Body of pancreas (tissue), 4 donors: ENCODE measurements at regions not wholly inside any gene's neighbourhood (a gene's known extent, or its start where the extent isn't known, plus 50 kb on each side); places are given as distances from the start of the nearest gene placed in this dataset.
"Not testable (repeated sequence)": the region's sequence is repeated elsewhere in the genome, so short reads cannot be mapped to it uniquely, and the experiment has no call there.

Experiments used
- ATAC-seq: fragments of 150-250 bp; one replicate; pipeline ENCODE4 v1.9.1; 2016
- DNase-seq, 4 donors: peaks; one replicate each; pipeline ENCODE4 v3.0.0-alpha.2; 2019
- H3K27ac ChIP-seq, 4 donors: fragments of 200-600 bp; sonication (generic); 1 replicate in 3 of 4; 2 replicates in 1 of 4; pipeline versions ENCODE4 v1.5.1 to v1.6.1; 2016 to 2019; ENCODE audit warnings: mild to moderate bottlenecking in 1 of 4, mixed read lengths in 1 of 4, moderate library complexity in 1 of 4
- H3K27me3 ChIP-seq, 2 donors: fragments of 200-600 bp; sonication (generic); one replicate each; pipeline ENCODE4 v1.6.0; 2016; ENCODE audit warnings: mild to moderate bottlenecking in 1 of 2
- H3K36me3 ChIP-seq, 2 donors: fragments of 200-600 bp; sonication (generic); replicated peaks in 1 of 2; 2 replicates each; pipeline ENCODE4 v1.5.1; 2016; ENCODE audit warnings: low read depth in 2 of 2; ENCODE audit not compliant: insufficient read depth in 1 of 2
- H3K4me1 ChIP-seq: fragments of 200-600 bp; sonication (generic); one replicate; pipeline ENCODE4 v1.6.0; 2016
- H3K4me3 ChIP-seq, 2 donors: fragments of 200-600 bp; sonication (generic); 1 replicate in 1 of 2; 2 replicates in 1 of 2; pipeline ENCODE4 v1.5.1; 2016 to 2019
- H3K9me3 ChIP-seq, 3 donors: fragments of 200-600 bp; sonication (generic); 1 replicate in 2 of 3; 2 replicates in 1 of 3; pipeline ENCODE4 v1.5.1; 2016
- CTCF ChIP-seq, 7 experiments: fragments of 450-650 bp in 4 of 7; fragments of 200-600 bp in 3 of 7; sonication (generic) in 3 of 7; IDR thresholded peaks; one replicate each; pipeline ENCODE4 v1.5.1; 2016 to 2019; ENCODE audit warnings: antibody characterized with exemption in 7 of 7
- POLR2A ChIP-seq, 3 donors: fragments of 450-650 bp; IDR thresholded peaks; one replicate each; pipeline ENCODE4 v1.6.1; 2016; ENCODE audit warnings: antibody characterized with exemption in 3 of 3, mild to moderate bottlenecking in 2 of 3
- WGBS, 2 donors: methylation state at CpG; one replicate each; pipeline ENCODE4 v1.1.5; 2017; 5-methylcytosine and 5-hydroxymethylcytosine counted together
- intact Hi-C: fragments of 100-400 bp; cut with DNase I; formaldehyde crosslinking; loops from one replicate; pipeline ENCODE4 v1.15.1; 2023

DNA sequence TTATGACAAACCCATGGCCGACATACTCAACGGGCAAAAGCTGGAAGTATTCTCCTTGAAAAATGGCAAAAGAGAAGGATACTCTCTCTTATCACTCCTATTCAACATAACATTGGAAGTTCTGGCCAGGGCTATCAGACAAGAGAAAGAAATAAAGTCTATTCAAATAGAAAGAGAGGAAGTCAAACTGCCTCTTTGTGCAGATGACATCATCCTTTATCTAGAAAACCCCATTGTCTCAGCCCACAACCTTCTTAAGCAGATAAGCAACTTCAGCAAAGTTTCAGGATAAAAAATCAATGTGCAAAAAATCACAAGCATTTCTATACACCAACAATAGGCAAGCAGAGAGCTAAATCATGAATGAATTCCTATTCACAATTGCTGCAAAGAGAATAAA is 1799.9 kb upstream of the ACO1 start:
- H3K27me3 ChIP-seq, result no peaks in the 10 kb centered on the region
- H3K9me3 ChIP-seq, result no peaks in the 10 kb centered on the region
- no peak overlapping the region for H3K27ac ChIP-seq
- no peaks in the 10 kb centered on the region for H3K36me3 ChIP-seq
- intact Hi-C loops, result no loop called here
- H3K4me3 ChIP-seq, result no peak overlapping the region
- 9 to 33% methylated on average over 2 of the region's 2 CpGs for WGBS, 2 donors
- no peaks in the 10 kb centered on the region for H3K4me1 ChIP-seq
- DNase-seq (no peak), ATAC-seq (no peak)
- TF ChIP-seq CTCF (IDR thresholded peaks at IDR 0.05), result no peak
- no peak for TF ChIP-seq POLR2A (IDR thresholded peaks at IDR 0.05)

DNA sequence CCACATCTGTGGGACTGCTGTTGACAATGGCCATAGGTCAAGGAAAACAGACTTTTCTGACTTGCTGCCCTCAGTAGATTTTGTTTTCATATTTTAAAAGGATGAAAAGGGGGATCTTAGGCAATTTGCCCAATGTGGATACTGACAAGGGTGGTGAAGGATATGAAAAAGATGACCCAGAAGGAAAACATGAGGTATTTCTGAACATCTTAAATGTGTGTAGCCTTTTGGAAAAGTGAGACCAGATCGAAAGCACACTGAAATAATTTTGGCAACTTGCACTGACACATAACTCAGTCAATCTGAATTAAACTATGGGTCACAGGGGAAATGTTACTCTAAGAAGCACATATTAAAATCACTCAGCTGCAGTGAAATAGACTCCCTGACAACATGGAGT is 1793.0 kb upstream of the ACO1 start:
- no peaks in the 10 kb centered on the region for H3K4me1 ChIP-seq
- TF ChIP-seq POLR2A (IDR thresholded peaks at IDR 0.05) (no peak), CTCF (IDR thresholded peaks at IDR 0.05) (no peak)
- 46 to 57% methylated on average over 1 of the region's 1 CpG for WGBS, 2 donors
- DNase-seq, result no peak
- intact Hi-C loops, result no loop called here
- no peak for ATAC-seq
- no peaks in the 10 kb centered on the region for H3K9me3 ChIP-seq
- H3K27ac ChIP-seq, result no peak overlapping the region
- H3K27me3 ChIP-seq, result no peaks in the 10 kb centered on the region
- no peaks in the 10 kb centered on the region for H3K36me3 ChIP-seq
- H3K4me3 ChIP-seq, result no peak overlapping the region

- H3K9me3 ChIP-seq, result no peaks in the 10 kb centered on the region
- WGBS, 2 donors, result 71 to 74% methylated on average over 2 of the region's 2 CpGs
- H3K27me3 ChIP-seq, result no peaks in the 10 kb centered on the region
These were observed 1786.8 kb upstream of the ACO1 start for GRCh38 chr9:30597608-30598007.

DNA sequence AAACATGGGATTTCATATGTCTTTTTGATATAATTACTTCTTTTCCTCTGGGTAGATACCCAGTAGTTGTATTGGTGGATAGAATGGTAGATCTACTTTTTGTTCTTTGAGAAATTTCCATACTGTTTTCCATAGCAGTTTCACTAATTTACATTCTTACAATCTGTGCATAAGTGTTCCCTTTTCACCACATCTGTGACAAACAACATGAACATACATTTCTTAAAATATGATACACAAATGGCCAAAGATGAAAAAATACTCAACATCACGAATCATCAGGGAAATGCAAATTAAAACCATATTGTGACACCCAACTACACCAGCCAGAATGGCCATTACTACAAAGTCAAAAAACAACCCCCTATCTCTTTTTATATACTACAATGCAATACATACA is 1778.5 kb upstream of the ACO1 start:
- Histone ChIP-seq H3K4me3 (no peak overlapping the region), H3K4me1 (no peaks in the 10 kb centered on the region), H3K27ac (no peak overlapping the region), H3K27me3 (no peaks in the 10 kb centered on the region), H3K9me3 (no peaks in the 10 kb centered on the region), H3K36me3 (no peaks in the 10 kb centered on the region)
- WGBS, 2 donors, result 36 to 50% methylated on average over 1 of the region's 1 CpG
- intact Hi-C loops, result no loop called here
- ATAC-seq, result no peak
- TF ChIP-seq POLR2A (IDR thresholded peaks at IDR 0.05) (no peak), CTCF (IDR thresholded peaks at IDR 0.05) (no peak)
- DNase-seq, result no peak

More at GRCh38 chr9:30597608-30598007, 1786.8 kb upstream of the ACO1 start:
- Histone ChIP-seq H3K27ac (no peak overlapping the region), H3K4me1 (no peaks in the 10 kb centered on the region), H3K4me3 (no peak overlapping the region), H3K36me3 (no peaks in the 10 kb centered on the region)
- TF ChIP-seq POLR2A (IDR thresholded peaks at IDR 0.05) (no peak), CTCF (IDR thresholded peaks at IDR 0.05) (no peak)
- DNase-seq (no peak), ATAC-seq (no peak)
- intact Hi-C loops, result no loop called here

DNA sequence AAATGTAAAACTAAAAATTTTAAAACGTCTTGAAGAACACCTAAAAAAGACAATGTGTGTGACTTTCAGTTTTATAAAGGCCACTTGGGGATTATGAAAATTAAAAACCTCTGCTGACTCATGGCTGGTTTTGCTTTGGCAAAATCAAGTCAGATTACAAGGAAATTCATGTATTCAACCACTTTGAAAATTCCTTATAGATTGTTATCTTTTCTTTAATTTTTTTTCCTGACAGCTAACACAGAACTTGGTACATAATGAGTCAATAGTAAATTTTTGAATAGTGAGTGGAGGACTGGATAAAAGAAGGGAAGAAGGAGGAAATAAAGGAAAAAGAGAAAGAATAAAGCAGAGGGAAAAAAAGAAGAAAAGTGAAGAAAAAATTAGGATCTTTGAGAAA is 1774.7 kb upstream of the ACO1 start:
- Histone ChIP-seq H3K27me3 (no peaks in the 10 kb centered on the region), H3K9me3 (no peaks in the 10 kb centered on the region), H3K4me3 (no peak overlapping the region), H3K4me1 (no peaks in the 10 kb centered on the region), H3K36me3 (no peaks in the 10 kb centered on the region), H3K27ac (no peak overlapping the region)
- DNase-seq (no peak), ATAC-seq (no peak)
- WGBS, 2 donors, result 43 to 46% methylated on average over 1 of the region's 1 CpG
- intact Hi-C loops, result no loop called here
- no peak for TF ChIP-seq CTCF (IDR thresholded peaks at IDR 0.05)
- TF ChIP-seq POLR2A (IDR thresholded peaks at IDR 0.05), result no peak

DNA sequence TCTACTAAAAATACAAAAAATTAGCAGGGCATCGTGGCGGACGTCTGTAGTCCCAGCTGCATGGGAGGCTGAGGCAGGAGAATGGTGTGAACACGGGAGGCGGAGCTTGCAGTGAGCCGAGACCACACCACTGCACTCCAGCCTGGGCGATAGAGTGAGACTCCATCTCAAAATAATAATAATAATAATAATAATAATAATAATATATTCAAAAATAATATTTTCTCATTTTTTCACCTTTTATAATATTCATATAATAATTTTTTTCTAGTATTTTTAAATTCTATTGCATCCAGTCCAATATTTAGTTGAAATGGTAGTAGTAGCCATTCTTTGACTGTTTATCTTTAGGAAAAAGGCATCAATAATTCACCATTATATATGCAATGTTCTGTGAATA is 1767.7 kb upstream of the ACO1 start:
- H3K4me3 ChIP-seq, intact Hi-C loops, ATAC-seq, H3K36me3 ChIP-seq, H3K9me3 ChIP-seq, H3K27me3 ChIP-seq, H3K27ac ChIP-seq, DNase-seq, H3K4me1 ChIP-seq: not testable (repeated sequence)
- WGBS, 2 donors, result 72 to 79% methylated on average over 7 of the region's 7 CpGs
